Suppressor macrophage treated with lipopolysaccharide for 4 hours (primary cell): ENCODE measurements at regions not wholly inside any gene's neighbourhood (a gene's known extent, or its start where the extent isn't known, plus 50 kb on each side); places are given as distances from the start of the nearest gene placed in this dataset.
"Not testable (repeated sequence)": the region's sequence is repeated elsewhere in the genome, so short reads cannot be mapped to it uniquely, and the experiment has no call there.

Experiments used
- DNase-seq: peaks from one replicate; pipeline ENCODE4 v3.0.0-alpha.2; 2020

- no peak for DNase-seq
Measured at GRCh38 chr11:86861810-86862209, 61.5 kb downstream of the PRSS23 start.

- DNase-seq: no peak
Measured at GRCh38 chr11:86863476-86863875, 63.1 kb downstream of the PRSS23 start.

- DNase-seq: no peak
Measured at GRCh38 chr11:86865436-86865835, 65.1 kb downstream of the PRSS23 start.

- DNase-seq: no peak
Measured at GRCh38 chr11:86869531-86869930, 69.2 kb downstream of the PRSS23 start.

- peak; percentile 56 for DNase-seq
Measured at GRCh38 chr11:86869966-86870570, 69.7 kb downstream of the PRSS23 start.

GRCh38 chr11:86873573-86874083, 73.3 kb downstream of the PRSS23 start:
- DNase-seq: peak; percentile 5

GRCh38 chr11:86874304-86875056, 74.1 kb downstream of the PRSS23 start:
- no peak for DNase-seq

- DNase-seq: no peak
Measured at GRCh38 chr11:86876716-86877234, 76.4 kb downstream of the PRSS23 start.

- no peak for DNase-seq
Measured at GRCh38 chr11:86877503-86877902, 77.2 kb downstream of the PRSS23 start.

- not testable (repeated sequence) for DNase-seq
Measured at GRCh38 chr11:86879241-86879640, 76.0 kb downstream of the FZD4 start.

GRCh38 chr11:86885311-86885710, 69.9 kb downstream of the FZD4 start:
- no peak for DNase-seq

- no peak for DNase-seq
Measured at GRCh38 chr11:86888164-86889000, 66.8 kb downstream of the FZD4 start.

GRCh38 chr11:86889001-86889341, 66.2 kb downstream of the FZD4 start:
- no peak for DNase-seq

GRCh38 chr11:86891036-86891435, 64.2 kb downstream of the FZD4 start:
- DNase-seq: no peak

- no peak for DNase-seq
Measured at GRCh38 chr11:86893235-86893634, 62.0 kb downstream of the FZD4 start.
